Fibroblast of skin of left biceps (primary cell): ENCODE measurements at regions not wholly inside any gene's neighbourhood (a gene's known extent, or its start where the extent isn't known, plus 50 kb on each side); places are given as distances from the start of the nearest gene placed in this dataset.
"Not testable (repeated sequence)": the region's sequence is repeated elsewhere in the genome, so short reads cannot be mapped to it uniquely, and the experiment has no call there.

Experiments
- DNase-seq, 2 experiments: peaks; one replicate each; pipeline ENCODE4 v3.0.0-alpha.2; 2013; ENCODE audit warnings: low read depth in 2 of 2

DNA sequence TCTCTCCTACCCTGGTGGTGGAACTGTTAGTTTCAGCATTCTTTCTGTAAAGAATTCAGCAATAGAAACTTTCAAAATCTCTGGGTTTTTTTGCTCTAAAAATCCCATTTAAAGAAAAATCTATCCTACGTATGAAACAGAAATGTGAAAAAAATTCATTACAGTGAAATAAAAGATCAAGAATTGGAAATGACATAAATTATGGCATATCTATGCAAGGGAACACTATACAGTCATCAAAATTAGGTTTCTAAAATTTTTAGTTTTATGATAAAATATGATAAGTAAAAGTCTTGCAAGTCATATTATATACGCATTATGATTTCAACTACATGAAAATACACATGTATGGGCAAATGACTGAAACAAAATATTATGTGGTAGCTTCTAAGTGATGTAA, 342.6 kb downstream of the CETN3 start:
- DNase-seq, result no peak

DNA sequence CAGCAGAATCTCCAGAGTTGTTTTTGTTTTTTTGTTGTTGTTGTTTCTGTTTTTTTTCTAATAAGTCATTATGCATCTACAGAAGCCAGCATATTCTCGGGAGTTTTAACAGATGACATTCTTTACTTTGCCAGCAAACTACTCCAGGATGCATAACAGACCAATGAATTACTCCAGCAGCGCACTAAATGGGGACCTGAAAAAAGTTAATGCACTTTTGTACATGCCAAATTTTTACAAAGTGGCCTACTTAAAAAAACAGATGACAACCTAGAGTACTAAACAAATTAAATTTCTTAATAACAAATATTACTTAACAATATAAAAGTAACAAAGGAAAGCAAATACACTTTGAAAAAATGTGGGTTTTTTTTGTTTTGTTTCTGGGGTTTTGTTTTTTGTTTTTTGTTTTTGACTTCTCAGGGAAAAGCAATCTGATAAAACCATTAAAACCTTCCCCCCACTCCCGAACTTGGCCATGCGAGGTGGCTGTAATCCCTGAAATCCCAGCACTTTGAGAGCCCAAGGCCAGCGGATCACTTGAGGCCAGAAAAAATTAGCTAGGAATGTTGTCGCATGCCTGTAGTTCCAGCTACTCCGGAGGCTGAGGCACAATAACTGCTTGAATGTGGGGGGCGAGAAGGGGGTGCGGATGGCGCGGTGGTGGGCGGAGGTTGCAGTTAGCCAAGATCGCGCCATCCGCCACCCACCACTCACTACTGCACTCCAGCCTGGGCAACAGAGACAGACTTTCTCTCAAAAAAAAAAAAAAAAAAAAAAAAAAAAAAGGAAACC, 352.4 kb downstream of the CETN3 start:
- DNase-seq, result no peak

- DNase-seq, result peak; percentile 69 to 76
These were observed 353.7 kb downstream of the CETN3 start for GRCh38 chr5:90055831-90056328.

GRCh38 chr5:90054612-90055011, 354.9 kb downstream of the CETN3 start:
- no peak for DNase-seq

GRCh38 chr5:90051756-90052155, 357.8 kb downstream of the CETN3 start:
- no peak for DNase-seq

DNA sequence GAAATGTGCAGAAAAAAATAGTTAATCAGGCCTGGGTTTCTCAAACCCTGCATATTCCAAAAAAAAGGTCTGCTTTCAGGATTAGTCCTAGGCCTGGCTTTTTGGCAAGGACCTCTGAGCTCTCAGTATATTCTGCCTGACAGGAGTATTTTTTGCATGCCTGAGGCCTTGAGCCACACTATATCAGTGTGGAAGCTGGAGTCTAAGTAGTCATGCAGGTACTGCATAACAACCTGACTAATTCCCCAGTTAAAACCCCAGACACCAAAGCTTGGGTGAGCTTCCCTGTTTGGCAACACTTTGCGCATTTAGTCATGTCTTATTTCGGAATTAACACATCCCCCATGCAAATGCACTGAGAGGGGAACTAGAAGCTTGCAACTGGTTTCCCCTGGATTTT, 359.5 kb downstream of the CETN3 start:
- no peak for DNase-seq

- DNase-seq, result no peak
These were observed 362.4 kb downstream of the CETN3 start for GRCh38 chr5:90047113-90047512.

- not testable (repeated sequence) for DNase-seq
These were observed 369.5 kb downstream of the CETN3 start for GRCh38 chr5:90040082-90040481.

DNA sequence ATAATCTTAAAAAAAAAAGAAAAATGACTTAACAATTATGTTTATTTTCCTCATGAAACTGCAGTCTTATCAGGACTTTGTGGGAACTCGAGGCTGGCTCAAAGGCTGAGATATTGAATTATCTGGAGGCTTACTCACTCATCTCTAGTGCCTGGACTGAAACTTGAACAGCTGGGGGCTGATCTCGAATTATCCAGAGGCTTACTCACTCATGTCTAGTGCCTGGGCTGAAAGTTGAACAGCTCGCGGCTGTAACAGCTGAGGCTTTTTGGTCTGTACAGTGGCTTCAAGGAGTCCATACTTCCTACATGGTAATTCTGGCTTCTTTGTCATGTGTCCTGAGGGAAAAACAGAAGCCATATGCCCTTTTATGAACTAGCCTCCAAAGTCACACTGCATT, 371.9 kb downstream of the CETN3 start:
- no peak for DNase-seq

DNA sequence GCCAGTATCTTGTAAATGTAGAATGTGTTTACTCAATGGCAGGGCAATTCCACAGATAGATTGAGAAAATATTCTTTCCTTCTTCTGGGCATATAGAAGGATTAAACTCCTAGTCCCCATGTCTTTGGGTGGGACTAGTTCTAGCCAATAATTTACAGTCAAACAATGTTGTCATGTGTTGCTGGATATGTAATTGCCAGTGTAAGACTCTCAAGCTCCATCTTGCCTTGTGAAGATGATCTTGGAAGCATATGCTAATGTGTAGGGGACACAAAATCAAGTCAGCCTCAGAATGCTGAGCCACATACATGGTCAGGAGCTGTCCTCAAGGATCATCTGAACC, 386.9 kb downstream of the CETN3 start:
- no peak for DNase-seq

GRCh38 chr5:90022002-90022710, 387.4 kb downstream of the CETN3 start:
- no peak for DNase-seq

DNA sequence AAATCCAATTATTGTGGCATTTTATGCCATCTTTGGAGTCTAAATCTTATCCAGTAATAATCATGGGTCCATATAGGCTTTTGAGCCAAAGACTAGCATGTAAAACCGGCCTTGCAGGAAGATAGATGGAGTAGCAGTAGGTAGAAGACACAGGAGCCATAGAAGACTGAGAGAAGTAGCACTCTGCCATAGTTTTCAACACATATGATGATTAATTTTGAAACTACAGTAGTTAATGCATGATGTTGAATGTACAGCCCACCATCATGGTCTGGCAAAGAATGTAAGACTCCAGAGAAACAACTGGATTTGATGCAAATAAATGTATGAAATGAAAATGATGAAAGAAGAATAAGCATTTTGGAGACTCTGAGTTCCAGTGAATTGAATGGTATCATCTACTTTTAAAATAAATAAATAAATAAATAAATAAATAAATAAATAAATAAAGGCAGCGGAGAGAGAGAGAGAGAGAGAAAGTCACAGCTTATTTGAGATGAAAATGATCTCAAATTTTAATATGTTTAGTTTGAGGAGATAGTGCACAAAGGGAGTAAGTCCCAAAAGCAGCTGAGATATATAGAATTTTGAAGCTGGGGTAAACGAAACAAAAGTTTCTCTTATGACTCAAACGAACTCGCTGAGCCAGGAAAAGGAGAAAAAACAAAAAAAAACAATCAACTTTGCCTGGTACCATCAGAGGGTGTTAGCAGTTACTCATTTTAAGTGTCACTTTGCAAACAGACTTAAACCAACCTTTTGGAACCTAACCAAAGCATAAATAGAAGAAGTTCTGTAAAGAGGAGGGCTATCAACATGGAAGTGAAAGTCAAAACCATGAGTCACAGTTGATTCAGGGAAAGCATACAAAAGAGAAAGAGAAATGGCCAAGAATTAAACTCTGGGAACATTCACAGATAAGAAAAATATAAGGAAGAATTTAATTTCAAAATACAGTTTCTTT, 388.7 kb downstream of the CETN3 start:
- DNase-seq, result peak; percentile 64 to 68

DNA sequence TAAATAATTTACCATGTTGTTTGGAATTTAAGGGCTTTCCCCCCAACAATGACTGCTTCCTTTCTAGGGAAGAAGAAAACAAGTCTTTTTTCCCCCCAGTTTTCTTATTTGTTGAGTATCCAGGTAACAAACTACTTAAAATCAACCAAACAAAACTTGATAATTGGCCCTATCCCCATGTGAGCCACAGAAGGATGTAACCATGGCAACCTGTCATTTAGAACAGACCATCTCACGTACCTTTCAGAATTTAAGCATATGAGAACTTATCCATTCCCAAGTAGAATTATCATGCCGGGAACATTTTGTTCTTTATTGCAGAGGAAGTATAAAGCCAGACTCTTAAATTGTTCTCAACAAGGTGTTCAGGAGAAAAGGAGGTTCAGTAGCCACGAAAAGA, 392.3 kb downstream of the CETN3 start:
- DNase-seq, result no peak

GRCh38 chr5:90015584-90016018, 394.0 kb downstream of the CETN3 start:
- no peak for DNase-seq

DNA sequence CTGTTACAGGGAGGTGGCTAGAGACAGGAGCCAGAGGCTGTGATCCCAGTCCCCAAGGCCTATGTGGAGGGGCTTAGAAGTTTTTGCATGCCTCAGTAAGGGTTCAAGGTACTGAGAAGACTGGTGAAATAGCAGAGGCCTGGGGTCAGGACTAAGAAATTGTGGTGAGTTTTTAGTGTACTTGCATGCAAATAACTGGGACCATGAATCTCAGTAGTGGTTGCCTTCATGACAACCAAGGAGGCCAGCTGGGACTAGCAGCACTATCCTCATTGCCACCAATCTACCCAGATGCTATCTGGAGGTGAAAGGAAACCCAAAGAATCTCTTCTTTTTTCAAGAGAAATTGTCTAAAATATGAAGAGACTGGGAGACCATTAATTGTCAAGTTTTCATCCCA, 395.1 kb downstream of the CETN3 start:
- no peak for DNase-seq

DNA sequence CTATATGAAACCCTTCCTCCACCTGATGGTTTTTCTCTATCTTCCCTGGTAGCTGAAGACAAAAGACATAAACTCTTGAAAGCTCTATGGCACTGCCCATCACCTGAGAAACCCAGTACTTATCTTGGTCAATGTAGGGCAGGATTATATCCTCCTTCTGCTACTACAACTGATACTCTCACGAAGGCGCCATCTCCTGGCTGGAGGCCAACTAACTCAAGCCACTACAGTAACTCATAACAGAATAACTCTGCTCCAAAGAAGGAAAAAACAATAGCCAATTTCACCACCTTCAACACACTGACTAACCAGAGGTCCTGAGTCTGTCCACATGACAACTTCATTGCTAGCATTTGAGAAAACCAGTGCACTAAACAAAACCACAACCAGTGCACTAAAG, 409.2 kb downstream of the CETN3 start:
- DNase-seq, result no peak

DNA sequence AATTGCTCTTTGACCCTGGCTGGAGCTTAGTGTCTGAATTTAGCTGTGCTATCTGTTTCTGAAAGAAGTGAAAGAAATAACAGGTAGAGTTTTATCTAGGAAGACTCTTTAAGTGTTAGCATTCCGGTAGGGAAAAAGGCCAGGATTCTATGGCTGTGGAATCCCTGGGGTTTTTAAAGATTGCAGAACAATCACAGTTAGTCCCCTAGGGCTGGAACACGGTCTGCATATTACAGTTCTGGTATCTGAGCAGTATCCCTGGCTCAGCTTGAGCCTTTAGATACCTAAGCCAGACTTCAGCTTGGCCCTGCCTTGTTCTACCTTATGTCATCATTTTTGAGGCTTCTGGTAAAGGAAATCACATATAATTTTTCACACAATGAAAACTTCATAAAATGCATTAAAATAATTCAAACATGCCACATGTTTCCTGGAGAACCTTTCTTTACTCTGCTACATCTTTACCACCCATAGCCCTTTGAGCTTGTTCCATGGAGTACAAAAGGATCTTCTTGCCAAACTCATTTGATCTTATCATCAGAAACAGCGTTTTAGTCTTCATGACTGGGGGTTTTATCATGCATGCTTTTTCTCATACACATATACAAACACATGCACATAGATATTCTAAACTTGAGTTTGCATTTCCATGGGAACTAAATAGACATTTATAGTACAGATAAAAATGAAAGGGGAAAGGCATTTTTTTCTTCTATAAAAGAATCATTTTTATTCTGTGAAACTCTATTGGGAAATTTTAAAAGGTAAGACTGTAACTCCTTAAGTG, 410.8 kb downstream of the CETN3 start:
- no peak for DNase-seq

DNA sequence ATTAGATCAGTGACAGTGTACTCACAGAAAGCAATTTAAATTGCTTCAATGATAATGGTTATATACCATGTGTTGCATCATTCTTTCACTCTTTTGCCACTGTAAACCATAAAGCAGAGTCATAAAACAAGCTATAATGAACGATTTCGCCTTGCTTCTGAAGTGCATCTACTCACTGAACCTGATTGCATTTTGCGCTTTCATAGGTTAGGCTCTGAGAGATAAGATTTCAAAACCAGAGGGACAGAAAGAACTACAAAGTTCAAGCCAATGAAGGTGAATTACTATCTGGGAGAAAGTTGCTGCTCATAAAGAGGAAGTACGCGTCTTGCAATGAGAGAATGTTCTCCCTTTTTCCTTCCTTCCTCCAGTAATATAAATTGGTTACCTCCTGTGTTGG, 412.7 kb downstream of the CETN3 start:
- DNase-seq, result no peak

GRCh38 chr5:89996335-89996734, 413.2 kb downstream of the CETN3 start:
- no peak for DNase-seq

GRCh38 chr5:89994266-89994665, 415.3 kb downstream of the CETN3 start:
- DNase-seq, result no peak

DNA sequence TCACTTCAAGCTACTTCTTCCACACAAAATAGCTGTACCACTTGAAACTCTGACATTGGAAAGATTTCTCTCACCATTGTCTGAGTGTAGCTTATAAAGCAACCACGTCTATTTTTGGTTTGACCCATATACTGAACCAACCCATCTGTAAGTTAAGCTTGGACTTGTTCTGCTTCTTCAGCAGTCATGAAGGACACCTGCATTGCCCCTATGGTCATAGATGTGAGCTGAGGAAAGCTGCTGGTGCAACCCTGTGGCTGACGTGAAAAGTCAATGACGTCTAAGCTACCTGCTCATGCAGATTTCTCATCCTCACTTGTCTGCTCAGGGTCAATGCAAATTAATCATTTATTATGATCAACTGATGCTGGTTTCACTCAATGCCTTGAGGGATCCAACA, 417.4 kb downstream of the CETN3 start:
- DNase-seq, result no peak
